HCT116 (cell line): ENCODE measurements at regions not wholly inside any gene's neighbourhood (a gene's known extent, or its start where the extent isn't known, plus 50 kb on each side); places are given as distances from the start of the nearest gene placed in this dataset.

Experiments
- ATAC-seq: fragments of 200-7000 bp; cut with Tn5 transposase; 2 replicates; pipeline ENCODE4 v1.9.1; 2020; ENCODE audit warnings: mild to moderate bottlenecking, moderate library complexity
- BruUV-seq: library from RNA; stranded (reverse); fragments of 400-500 nt; replicated peaks from 2 replicates; lab custom pipeline; 2021; lab: Mats Ljungman, UMichigan
- CTCF ChIA-PET: fragments of 300-600 bp; sonication (Branson Sonifier 250); formaldehyde crosslinking; loops from one replicate; lab custom pipeline; 2021; ENCODE audit warnings: antibody characterized with exemption; lab: Charles Lee
- POLR2A ChIA-PET: fragments of 300-600, 350-600 bp; sonication (Branson Sonifier 250); formaldehyde crosslinking; loops from one replicate; lab custom pipeline; 2021; ENCODE audit warnings: antibody characterized with exemption; lab: Charles Lee
- RAD21 ChIA-PET, 2 experiments: fragments of 300-600 bp; sonication (Branson Sonifier 250); formaldehyde crosslinking; loops; one replicate each; lab custom pipeline; 2023; ENCODE audit warnings: low total read pairs in 2 of 2; ENCODE audit not compliant: uncharacterized antibody in 2 of 2, unreplicated experiment in 2 of 2, low non-redundant PET in 1 of 2; lab: Charles Lee
- DNase-seq: peaks from one replicate; pipeline ENCODE4 v3.0.0-alpha.2; 2010; ENCODE audit warnings: low read depth, low spot score
- H2AFZ ChIP-seq: fragments of 200-600 bp; shearing (Covaris generic), sonication (generic); 2 replicates; pipeline ENCODE4 v1.6.1; 2017; ENCODE audit warnings: low read depth, mixed run types, mixed read lengths, antibody characterized with exemption, low read length; ENCODE audit not compliant: poor library complexity, severe bottlenecking
- H3K27ac ChIP-seq: 2 replicates; pipeline ENCODE4 v1.5.1; 2012; ENCODE audit warnings: low read depth, low read length
- H3K27me3 ChIP-seq: fragments of 200-600 bp; sonication (generic); 2 replicates; pipeline ENCODE4 v1.6.1; 2016; ENCODE audit warnings: mixed run types, low read length, mixed read lengths; ENCODE audit not compliant: insufficient read depth
- H3K36me3 ChIP-seq, 2 experiments: fragments of 200-500 bp in 1 of 2; fragments of 200-600 bp in 1 of 2; sonication (Bioruptor generic) in 1 of 2; sonication (generic) in 1 of 2; 2 replicates each; pipeline versions ENCODE4 v1.5.1 to v1.6.1; 2014 to 2016; ENCODE audit warnings: low read length in 2 of 2, inconsistent platforms in 1 of 2, mixed read lengths in 1 of 2, mixed run types in 1 of 2; ENCODE audit not compliant: insufficient read depth in 2 of 2, control insufficient read depth in 1 of 2
- H3K4me1 ChIP-seq, 2 experiments: fragments of 200-600 bp in 1 of 2; sonication (generic) in 1 of 2; 2 replicates each; pipeline versions ENCODE4 v1.5.1 to v1.6.1; 2012 to 2017; ENCODE audit warnings: low read length in 2 of 2, inconsistent platforms in 1 of 2, mild to moderate bottlenecking in 1 of 2, mixed read lengths in 1 of 2, mixed run types in 1 of 2, moderate library complexity in 1 of 2; ENCODE audit not compliant: insufficient read depth in 2 of 2, control insufficient read depth in 1 of 2
- H3K4me2 ChIP-seq: fragments of 200-600 bp; sonication (generic); 2 replicates; pipeline ENCODE4 v1.6.1; 2017; ENCODE audit warnings: mixed run types, low read length, mixed read lengths
- H3K4me3 ChIP-seq, 2 experiments: fragments of 200-600 bp in 1 of 2; sonication (generic) in 1 of 2; replicated peaks in 1 of 2; 2 replicates each; pipeline ENCODE4 v1.5.1; 2011 to 2016; ENCODE audit warnings: low read length in 2 of 2, control low read depth in 1 of 2, low read depth in 1 of 2, mild to moderate bottlenecking in 1 of 2, mixed read lengths in 1 of 2, mixed run types in 1 of 2
- H3K79me2 ChIP-seq: fragments of 200-600 bp; sonication (generic); 2 replicates; pipeline ENCODE4 v1.6.1; 2017; ENCODE audit warnings: mild to moderate bottlenecking, mixed run types, low read length, moderate library complexity, mixed read lengths; ENCODE audit not compliant: insufficient read depth
- H3K9ac ChIP-seq: fragments of 200-600 bp; sonication (generic); 2 replicates; pipeline ENCODE4 v1.6.1; 2016; ENCODE audit warnings: low read length, mixed read lengths
- H3K9me2 ChIP-seq: fragments of 200-600 bp; sonication (generic), shearing (Covaris generic); 2 replicates; pipeline ENCODE4 v1.6.1; 2017; ENCODE audit warnings: mixed run types, mild to moderate bottlenecking, moderate library complexity; ENCODE audit not compliant: insufficient read depth
- H3K9me3 ChIP-seq, 2 experiments: fragments of 200-500 bp in 1 of 2; fragments of 200-600 bp in 1 of 2; sonication (Bioruptor generic) in 1 of 2; sonication (generic) in 1 of 2; 2 replicates each; pipeline ENCODE4 v1.6.1; 2014 to 2017; ENCODE audit warnings: low read length in 2 of 2, mixed read lengths in 2 of 2, inconsistent platforms in 1 of 2, low read depth in 1 of 2, mild to moderate bottlenecking in 1 of 2, mixed run types in 1 of 2, moderate library complexity in 1 of 2; ENCODE audit not compliant: control insufficient read depth in 1 of 2, insufficient read depth in 1 of 2
- H4K20me1 ChIP-seq: fragments of 200-600 bp; sonication (generic), shearing (Covaris generic); 2 replicates; pipeline ENCODE4 v1.6.1; 2017; ENCODE audit warnings: mixed run types, mild to moderate bottlenecking, moderate library complexity; ENCODE audit not compliant: insufficient read depth
- ATF3 ChIP-seq: IDR thresholded peaks from 2 replicates; pipeline ENCODE4 v1.6.1; 2012
- CBX3 ChIP-seq: IDR thresholded peaks from 2 replicates; pipeline ENCODE4 v1.6.1; 2012; ENCODE audit warnings: low read depth
- CEBPB ChIP-seq: IDR thresholded peaks from 2 replicates; pipeline ENCODE4 v1.6.1; 2012; ENCODE audit warnings: low read depth
- CTCF ChIP-seq, 3 experiments: fragments of 200-600 bp in 1 of 3; sonication (generic) in 1 of 3; IDR thresholded peaks in 2 of 3; conservative IDR thresholded peaks in 1 of 3; 2 replicates each; pipeline ENCODE4 v1.5.1; 2012 to 2017; ENCODE audit warnings: low read depth in 2 of 3, low read length in 2 of 3, antibody characterized with exemption in 1 of 3, borderline replicate concordance in 1 of 3, control low read depth in 1 of 3, mild to moderate bottlenecking in 1 of 3, mixed read lengths in 1 of 3, mixed run types in 1 of 3, moderate library complexity in 1 of 3; ENCODE audit not compliant: insufficient read depth in 1 of 3
- EGR1 ChIP-seq: IDR thresholded peaks from 2 replicates; pipeline ENCODE4 v1.6.1; 2012; ENCODE audit warnings: low read depth
- ELF1 ChIP-seq: IDR thresholded peaks from 2 replicates; pipeline ENCODE4 v1.6.1; 2012; ENCODE audit warnings: low read depth, borderline replicate concordance
- EZH2 ChIP-seq: fragments of 200-600 bp; sonication (generic); IDR thresholded peaks from 2 replicates; pipeline ENCODE4 v1.6.1; 2017; ENCODE audit warnings: antibody characterized with exemption, mixed run types
- EZH2phosphoT487 ChIP-seq: fragments of 200-600 bp; IDR thresholded peaks from 2 replicates; pipeline ENCODE4 v1.6.1; 2018; ENCODE audit warnings: antibody characterized with exemption, borderline replicate concordance
- FOSL1 ChIP-seq: IDR thresholded peaks from 2 replicates; pipeline ENCODE4 v1.6.1; 2012; ENCODE audit warnings: low read depth
- REST ChIP-seq: IDR thresholded peaks from 2 replicates; pipeline ENCODE4 v1.6.1; 2012; ENCODE audit warnings: low read depth
- SIN3A ChIP-seq: IDR thresholded peaks from 2 replicates; pipeline ENCODE4 v1.6.1; 2012; ENCODE audit warnings: low read depth
- SP1 ChIP-seq: IDR thresholded peaks from 2 replicates; pipeline ENCODE4 v1.6.1; 2012; ENCODE audit warnings: low read depth
- ZFX ChIP-seq: fragments of 450-650 bp; IDR thresholded peaks from 2 replicates; pipeline ENCODE4 v1.6.1; 2017
- intact Hi-C: fragments of 100-400 bp; cut with micrococcal nuclease; formaldehyde crosslinking; loops from 2 replicates; pipeline ENCODE4 v1.10.0; 2022

- Histone ChIP-seq H3K9me3 (peaks cover 6 to 16% of the 10 kb centered on the region in 2 experiments; a peak in 3 of 4 replicates), H3K27me3 (no peaks in the 10 kb centered on the region), H3K27ac (no peak overlapping the region), H2AFZ (no peak overlapping the region), H3K4me2 (no peak overlapping the region), H3K79me2 (no peaks in the 10 kb centered on the region), H4K20me1 (no peaks in the 10 kb centered on the region), H3K4me1 (no peaks in the 10 kb centered on the region), H3K36me3 (no peaks in the 10 kb centered on the region), H3K9me2 (no peaks in the 10 kb centered on the region), H3K4me3 (no peak overlapping the region), H3K9ac (no peak overlapping the region)
- RAD21 ChIA-PET: no interaction called here
- no TSS peak for BruUV-seq
- TF ChIP-seq EZH2 (no peak), ZFX (no peak), CBX3 (no peak), SP1 (no peak), SIN3A (no peak), CEBPB (no peak)
- intact Hi-C loops: no loop called here
- DNase-seq (no peak), ATAC-seq (no peak)
- POLR2A ChIA-PET: no interaction called here
- CTCF ChIA-PET: no interaction called here
Observed at GRCh38 chr16:60907645-60908044, 1128.6 kb downstream of the CDH8 start.

GRCh38 chr16:60905811-60906210 lies 1130.4 kb downstream of the CDH8 start:
- ChIA-PET CTCF (no interaction called here), RAD21 (no interaction called here), POLR2A (no interaction called here)
- no peak overlapping the region for H2AFZ ChIP-seq
- H3K9me3 ChIP-seq: peaks cover 9 to 16% of the 10 kb centered on the region in 2 experiments; a peak in 3 of 4 replicates
- no peak overlapping the region for H3K4me3 ChIP-seq
- no peaks in the 10 kb centered on the region for H4K20me1 ChIP-seq
- no peaks in the 10 kb centered on the region for H3K27me3 ChIP-seq
- ATAC-seq (no peak), DNase-seq (no peak)
- H3K4me2 ChIP-seq: no peak overlapping the region
- no peak overlapping the region for H3K9ac ChIP-seq
- no peaks in the 10 kb centered on the region for H3K79me2 ChIP-seq
- BruUV-seq: no TSS peak
- H3K36me3 ChIP-seq: no peaks in the 10 kb centered on the region
- no peaks in the 10 kb centered on the region for H3K9me2 ChIP-seq
- TF ChIP-seq FOSL1 (no peak), EZH2phosphoT487 (no peak), SIN3A (no peak), ATF3 (no peak), REST (no peak), EZH2 (no peak), EGR1 (no peak), ELF1 (no peak), CTCF (IDR thresholded peaks at IDR 0.05 in 2 of 3, conservative IDR thresholded peaks at IDR 0.05 in 1 of 3; ENCODE audit: borderline replicate concordance in 1 of 3, insufficient read depth in 1 of 3, low read depth in 2 of 3, low read length in 2 of 3) (no peak)
- intact Hi-C loops: no loop called here
- no peaks in the 10 kb centered on the region for H3K4me1 ChIP-seq
- no peak overlapping the region for H3K27ac ChIP-seq
